Neural cell (in vitro differentiated cells): ENCODE measurements at regions not wholly inside any gene's neighbourhood (a gene's known extent, or its start where the extent isn't known, plus 50 kb on each side); places are given as distances from the start of the nearest gene placed in this dataset.

Experiments used
- H2AFZ ChIP-seq: fragments of 200-600, 300-800 bp; sonication (generic), shearing (Covaris generic); 2 replicates; pipeline ENCODE4 v1.6.0; 2014; ENCODE audit warnings: low read depth, mild to moderate bottlenecking, antibody characterized with exemption, low read length, moderate library complexity
- H3F3A ChIP-seq: fragments of 200-600 bp; shearing (Covaris generic); 2 replicates; pipeline ENCODE4 v1.6.1; 2016; ENCODE audit warnings: mild to moderate bottlenecking, moderate library complexity, mixed read lengths, antibody characterized with exemption, low read length; ENCODE audit not compliant: insufficient read depth, poor library complexity, severe bottlenecking
- H3K27ac ChIP-seq: fragments of 200-600, 300-800 bp; sonication (generic), shearing (Covaris generic); 2 replicates; pipeline ENCODE4 v1.5.1; 2014; ENCODE audit warnings: mild to moderate bottlenecking, low read length, moderate library complexity
- H3K27me3 ChIP-seq: fragments of 300-800, 200-600 bp; sonication (generic), shearing (Covaris generic); 2 replicates; pipeline ENCODE4 v1.6.0; 2014; ENCODE audit warnings: mild to moderate bottlenecking, low read depth, low read length, moderate library complexity; ENCODE audit not compliant: insufficient read depth
- H3K36me3 ChIP-seq: fragments of 300-800, 200-600 bp; sonication (generic), shearing (Covaris generic); 2 replicates; pipeline ENCODE4 v1.5.1; 2014; ENCODE audit warnings: mild to moderate bottlenecking, antibody characterized with exemption, low read length, moderate library complexity; ENCODE audit not compliant: insufficient read depth
- H3K4me2 ChIP-seq: fragments of 300-800, 200-600 bp; sonication (generic), shearing (Covaris generic); 2 replicates; pipeline ENCODE4 v1.6.0; 2014; ENCODE audit warnings: mild to moderate bottlenecking, low read length
- H3K4me3 ChIP-seq: fragments of 300-800, 200-600 bp; sonication (generic), shearing (Covaris generic); 2 replicates; pipeline ENCODE4 v1.5.1; 2014; ENCODE audit warnings: mild to moderate bottlenecking, low read length, moderate library complexity
- H3K79me2 ChIP-seq: fragments of 200-600 bp; shearing (Covaris generic); replicated peaks from 2 replicates; pipeline ENCODE4 v1.6.0; 2014; ENCODE audit warnings: mild to moderate bottlenecking, low read length, moderate library complexity; ENCODE audit not compliant: insufficient read depth
- H3K9ac ChIP-seq: fragments of 300-800, 200-600 bp; sonication (generic), shearing (Covaris generic); 2 replicates; pipeline ENCODE4 v1.6.1; 2016; ENCODE audit warnings: mild to moderate bottlenecking, low read length, mixed read lengths
- H3K9me2 ChIP-seq: fragments of 200-600 bp; shearing (Covaris generic); 2 replicates; pipeline ENCODE4 v1.6.1; 2016; ENCODE audit warnings: mild to moderate bottlenecking, low read length, mixed read lengths; ENCODE audit not compliant: insufficient read depth
- H3K9me3 ChIP-seq: fragments of 200-600, 300-800 bp; sonication (generic), shearing (Covaris generic); 2 replicates; pipeline ENCODE4 v1.6.1; 2016; ENCODE audit warnings: mild to moderate bottlenecking, mixed run types, low read length, moderate library complexity, mixed read lengths
- H4K20me1 ChIP-seq: fragments of 200-600 bp; shearing (Covaris generic); 2 replicates; pipeline ENCODE4 v1.6.1; 2016; ENCODE audit warnings: mild to moderate bottlenecking, mixed run types; ENCODE audit not compliant: insufficient read depth
- EP300 ChIP-seq: fragments of 450-650 bp; conservative IDR thresholded peaks from 2 replicates; pipeline ENCODE4 v1.6.1; 2014; ENCODE audit warnings: antibody characterized with exemption, mild to moderate bottlenecking, moderate library complexity; ENCODE audit not compliant: poor library complexity, severe bottlenecking
- EZH2 ChIP-seq: fragments of 200-600, 300-800 bp; shearing (Covaris generic), sonication (generic); IDR thresholded peaks from 2 replicates; pipeline ENCODE4 v1.6.1; 2014; ENCODE audit warnings: antibody characterized with exemption, low read length, borderline replicate concordance, mild to moderate bottlenecking; ENCODE audit not compliant: insufficient read depth, poor library complexity, severe bottlenecking
- MXI1 ChIP-seq: fragments of 450-650 bp; conservative IDR thresholded peaks from 2 replicates; pipeline ENCODE4 v1.6.1; 2014; ENCODE audit warnings: antibody characterized with exemption, mild to moderate bottlenecking; ENCODE audit not compliant: poor library complexity, severe bottlenecking
- POLR2AphosphoS5 ChIP-seq: IDR thresholded peaks from 2 replicates; pipeline ENCODE4 v1.6.1; 2012
- RAD21 ChIP-seq: fragments of 450-650 bp; conservative IDR thresholded peaks from 2 replicates; pipeline ENCODE4 v1.6.1; 2014; ENCODE audit warnings: antibody characterized with exemption, mild to moderate bottlenecking, moderate library complexity
- SMC3 ChIP-seq: fragments of 450-650 bp; conservative IDR thresholded peaks from 2 replicates; pipeline ENCODE4 v1.6.1; 2014; ENCODE audit warnings: antibody characterized with exemption, mild to moderate bottlenecking, moderate library complexity; ENCODE audit not compliant: poor library complexity
- TAF1 ChIP-seq: IDR thresholded peaks from 2 replicates; pipeline ENCODE4 v1.6.1; 2012; ENCODE audit warnings: low read depth
- TF ChIP-seq, protein P1 (sequence below): fragments of 450-650 bp; IDR thresholded peaks from 2 replicates; pipeline ENCODE4 v1.5.1; 2014; ENCODE audit warnings: antibody characterized with exemption, mild to moderate bottlenecking, moderate library complexity; ENCODE audit not compliant: poor library complexity, severe bottlenecking
- TF ChIP-seq, protein P2 (sequence below): IDR thresholded peaks from 2 replicates; pipeline ENCODE4 v1.6.1; 2012; ENCODE audit warnings: borderline replicate concordance

DNA sequence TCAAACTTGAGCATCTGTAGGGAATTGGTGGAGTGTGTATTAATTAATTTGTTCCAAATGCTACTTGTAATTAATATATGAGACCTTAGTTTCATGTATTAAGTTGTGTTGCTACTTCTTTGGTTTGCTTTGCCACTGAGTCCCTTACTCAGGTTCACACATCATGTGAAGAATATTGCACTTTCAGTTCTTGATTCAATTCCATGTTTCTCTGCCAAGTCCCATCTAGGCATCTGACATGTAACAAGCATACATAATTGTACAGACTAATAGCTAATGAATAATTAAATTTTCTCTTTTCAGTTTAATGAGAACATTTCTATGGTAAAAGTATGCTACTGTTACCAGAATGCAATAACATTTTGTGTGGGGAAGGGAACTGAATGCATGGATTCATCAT lies 640.0 kb downstream of the TMTC2 start:
- no peaks in the 10 kb centered on the region for H3K27me3 ChIP-seq
- TF ChIP-seq RAD21 (no peak), POLR2AphosphoS5 (no peak), EZH2 (no peak), MXI1 (no peak), EP300 (no peak), SMC3 (no peak), TAF1 (no peak)
- TF ChIP-seq, protein P1, sequence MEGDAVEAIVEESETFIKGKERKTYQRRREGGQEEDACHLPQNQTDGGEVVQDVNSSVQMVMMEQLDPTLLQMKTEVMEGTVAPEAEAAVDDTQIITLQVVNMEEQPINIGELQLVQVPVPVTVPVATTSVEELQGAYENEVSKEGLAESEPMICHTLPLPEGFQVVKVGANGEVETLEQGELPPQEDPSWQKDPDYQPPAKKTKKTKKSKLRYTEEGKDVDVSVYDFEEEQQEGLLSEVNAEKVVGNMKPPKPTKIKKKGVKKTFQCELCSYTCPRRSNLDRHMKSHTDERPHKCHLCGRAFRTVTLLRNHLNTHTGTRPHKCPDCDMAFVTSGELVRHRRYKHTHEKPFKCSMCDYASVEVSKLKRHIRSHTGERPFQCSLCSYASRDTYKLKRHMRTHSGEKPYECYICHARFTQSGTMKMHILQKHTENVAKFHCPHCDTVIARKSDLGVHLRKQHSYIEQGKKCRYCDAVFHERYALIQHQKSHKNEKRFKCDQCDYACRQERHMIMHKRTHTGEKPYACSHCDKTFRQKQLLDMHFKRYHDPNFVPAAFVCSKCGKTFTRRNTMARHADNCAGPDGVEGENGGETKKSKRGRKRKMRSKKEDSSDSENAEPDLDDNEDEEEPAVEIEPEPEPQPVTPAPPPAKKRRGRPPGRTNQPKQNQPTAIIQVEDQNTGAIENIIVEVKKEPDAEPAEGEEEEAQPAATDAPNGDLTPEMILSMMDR = no peak
- TF ChIP-seq, protein P2, sequence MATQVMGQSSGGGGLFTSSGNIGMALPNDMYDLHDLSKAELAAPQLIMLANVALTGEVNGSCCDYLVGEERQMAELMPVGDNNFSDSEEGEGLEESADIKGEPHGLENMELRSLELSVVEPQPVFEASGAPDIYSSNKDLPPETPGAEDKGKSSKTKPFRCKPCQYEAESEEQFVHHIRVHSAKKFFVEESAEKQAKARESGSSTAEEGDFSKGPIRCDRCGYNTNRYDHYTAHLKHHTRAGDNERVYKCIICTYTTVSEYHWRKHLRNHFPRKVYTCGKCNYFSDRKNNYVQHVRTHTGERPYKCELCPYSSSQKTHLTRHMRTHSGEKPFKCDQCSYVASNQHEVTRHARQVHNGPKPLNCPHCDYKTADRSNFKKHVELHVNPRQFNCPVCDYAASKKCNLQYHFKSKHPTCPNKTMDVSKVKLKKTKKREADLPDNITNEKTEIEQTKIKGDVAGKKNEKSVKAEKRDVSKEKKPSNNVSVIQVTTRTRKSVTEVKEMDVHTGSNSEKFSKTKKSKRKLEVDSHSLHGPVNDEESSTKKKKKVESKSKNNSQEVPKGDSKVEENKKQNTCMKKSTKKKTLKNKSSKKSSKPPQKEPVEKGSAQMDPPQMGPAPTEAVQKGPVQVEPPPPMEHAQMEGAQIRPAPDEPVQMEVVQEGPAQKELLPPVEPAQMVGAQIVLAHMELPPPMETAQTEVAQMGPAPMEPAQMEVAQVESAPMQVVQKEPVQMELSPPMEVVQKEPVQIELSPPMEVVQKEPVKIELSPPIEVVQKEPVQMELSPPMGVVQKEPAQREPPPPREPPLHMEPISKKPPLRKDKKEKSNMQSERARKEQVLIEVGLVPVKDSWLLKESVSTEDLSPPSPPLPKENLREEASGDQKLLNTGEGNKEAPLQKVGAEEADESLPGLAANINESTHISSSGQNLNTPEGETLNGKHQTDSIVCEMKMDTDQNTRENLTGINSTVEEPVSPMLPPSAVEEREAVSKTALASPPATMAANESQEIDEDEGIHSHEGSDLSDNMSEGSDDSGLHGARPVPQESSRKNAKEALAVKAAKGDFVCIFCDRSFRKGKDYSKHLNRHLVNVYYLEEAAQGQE = no peak
- H3K79me2 ChIP-seq = no peaks in the 10 kb centered on the region
- no peaks in the 10 kb centered on the region for H4K20me1 ChIP-seq
- H3K9ac ChIP-seq = no peak overlapping the region
- no peak overlapping the region for H3K4me2 ChIP-seq
- no peaks in the 10 kb centered on the region for H3K36me3 ChIP-seq
- H3K9me2 ChIP-seq = no peaks in the 10 kb centered on the region
- no peak overlapping the region for H2AFZ ChIP-seq
- no peak overlapping the region for H3K27ac ChIP-seq
- H3K4me3 ChIP-seq = no peak overlapping the region
- no peaks in the 10 kb centered on the region for H3F3A ChIP-seq
- no peaks in the 10 kb centered on the region for H3K9me3 ChIP-seq

DNA sequence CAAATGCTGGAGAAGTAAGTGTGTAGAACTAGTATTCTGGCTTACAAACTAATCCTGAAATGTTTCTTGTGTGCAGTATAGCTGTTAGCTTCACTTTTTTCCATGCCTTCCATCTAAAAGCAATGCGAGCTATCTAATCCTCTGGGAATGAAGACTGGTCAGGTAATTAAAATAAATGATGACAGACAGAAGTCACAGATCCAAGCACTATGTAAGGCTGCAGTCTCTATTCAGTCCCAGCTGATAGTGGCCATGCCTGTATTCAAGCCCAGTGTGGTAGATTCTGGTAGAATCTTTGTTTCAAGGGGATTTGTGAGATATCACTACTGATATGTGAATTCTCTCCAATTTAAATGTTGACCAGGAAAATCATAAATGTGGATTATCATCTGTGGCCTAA lies 637.2 kb downstream of the TMTC2 start:
- H2AFZ ChIP-seq = no peak overlapping the region

More for the DNA sequence above, 637.2 kb downstream of the TMTC2 start:
- H4K20me1 ChIP-seq = no peaks in the 10 kb centered on the region
- no peak overlapping the region for H3K4me3 ChIP-seq
- H3K36me3 ChIP-seq = no peaks in the 10 kb centered on the region
- no peak overlapping the region for H3K4me2 ChIP-seq
- H3K27ac ChIP-seq = no peak overlapping the region
- H3K9ac ChIP-seq = no peak overlapping the region
- no peaks in the 10 kb centered on the region for H3F3A ChIP-seq
- TF ChIP-seq EZH2 (no peak), EP300 (no peak), RAD21 (no peak), POLR2AphosphoS5 (no peak), SMC3 (no peak), TAF1 (no peak), MXI1 (no peak)
- TF ChIP-seq, protein P1 = no peak
- TF ChIP-seq, protein P2 = no peak
- H3K9me3 ChIP-seq = no peaks in the 10 kb centered on the region
- H3K9me2 ChIP-seq = no peaks in the 10 kb centered on the region
- no peaks in the 10 kb centered on the region for H3K27me3 ChIP-seq
- H3K79me2 ChIP-seq = no peaks in the 10 kb centered on the region
